NCI-H69 (cell line): ENCODE measurements at regions not wholly inside any gene's neighbourhood (a gene's known extent, or its start where the extent isn't known, plus 50 kb on each side); places are given as distances from the start of the nearest gene placed in this dataset.

ENCODE experiments used
- DNase-seq: peaks from one replicate; lab custom pipeline; 2025; lab: John Stamatoyannopoulos, UW

GRCh38 chr18:49656073-49656692 is 94.3 kb downstream of the LIPG start:
- peak; percentile 42 for DNase-seq

- DNase-seq: no peak
Measured at GRCh38 chr18:49655266-49656072, 93.6 kb downstream of the LIPG start.

GRCh38 chr18:49654347-49654746 is 92.5 kb downstream of the LIPG start:
- DNase-seq: no peak

GRCh38 chr18:49652881-49653724 is 91.2 kb downstream of the LIPG start:
- no peak for DNase-seq

GRCh38 chr18:49651033-49651432 is 89.2 kb downstream of the LIPG start:
- no peak for DNase-seq

GRCh38 chr18:49650426-49650891 is 88.6 kb downstream of the LIPG start:
- no peak for DNase-seq

GRCh38 chr18:49648811-49649210 is 87.0 kb downstream of the LIPG start:
- no peak for DNase-seq
